LNCaP clone FGC (cell line): ENCODE measurements at regions not wholly inside any gene's neighbourhood (a gene's known extent, or its start where the extent isn't known, plus 50 kb on each side); places are given as distances from the start of the nearest gene placed in this dataset.
"Not testable (repeated sequence)": the region's sequence is repeated elsewhere in the genome, so short reads cannot be mapped to it uniquely, and the experiment has no call there.

Source experiments
- DNase-seq: peaks from one replicate; pipeline ENCODE4 v3.0.0-alpha.2; 2011; ENCODE audit warnings: low read depth
- H3K4me3 ChIP-seq: 2 replicates; pipeline ENCODE4 v1.5.1; 2011; ENCODE audit warnings: mild to moderate bottlenecking, low read depth, low read length, control low read depth
- TF ChIP-seq, protein P1 (sequence below): IDR thresholded peaks from 2 replicates; pipeline ENCODE4 v1.5.1; 2012; ENCODE audit warnings: mild to moderate bottlenecking; ENCODE audit not compliant: control insufficient read depth, insufficient read depth; ENCODE audit errors: extremely low read depth

- TF ChIP-seq, protein P1, sequence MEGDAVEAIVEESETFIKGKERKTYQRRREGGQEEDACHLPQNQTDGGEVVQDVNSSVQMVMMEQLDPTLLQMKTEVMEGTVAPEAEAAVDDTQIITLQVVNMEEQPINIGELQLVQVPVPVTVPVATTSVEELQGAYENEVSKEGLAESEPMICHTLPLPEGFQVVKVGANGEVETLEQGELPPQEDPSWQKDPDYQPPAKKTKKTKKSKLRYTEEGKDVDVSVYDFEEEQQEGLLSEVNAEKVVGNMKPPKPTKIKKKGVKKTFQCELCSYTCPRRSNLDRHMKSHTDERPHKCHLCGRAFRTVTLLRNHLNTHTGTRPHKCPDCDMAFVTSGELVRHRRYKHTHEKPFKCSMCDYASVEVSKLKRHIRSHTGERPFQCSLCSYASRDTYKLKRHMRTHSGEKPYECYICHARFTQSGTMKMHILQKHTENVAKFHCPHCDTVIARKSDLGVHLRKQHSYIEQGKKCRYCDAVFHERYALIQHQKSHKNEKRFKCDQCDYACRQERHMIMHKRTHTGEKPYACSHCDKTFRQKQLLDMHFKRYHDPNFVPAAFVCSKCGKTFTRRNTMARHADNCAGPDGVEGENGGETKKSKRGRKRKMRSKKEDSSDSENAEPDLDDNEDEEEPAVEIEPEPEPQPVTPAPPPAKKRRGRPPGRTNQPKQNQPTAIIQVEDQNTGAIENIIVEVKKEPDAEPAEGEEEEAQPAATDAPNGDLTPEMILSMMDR: no peak
- no peak for DNase-seq
- H3K4me3 ChIP-seq: no peak overlapping the region
Measured at GRCh38 chr1:232351335-232351734, 278.6 kb downstream of the SIPA1L2 start.

DNA sequence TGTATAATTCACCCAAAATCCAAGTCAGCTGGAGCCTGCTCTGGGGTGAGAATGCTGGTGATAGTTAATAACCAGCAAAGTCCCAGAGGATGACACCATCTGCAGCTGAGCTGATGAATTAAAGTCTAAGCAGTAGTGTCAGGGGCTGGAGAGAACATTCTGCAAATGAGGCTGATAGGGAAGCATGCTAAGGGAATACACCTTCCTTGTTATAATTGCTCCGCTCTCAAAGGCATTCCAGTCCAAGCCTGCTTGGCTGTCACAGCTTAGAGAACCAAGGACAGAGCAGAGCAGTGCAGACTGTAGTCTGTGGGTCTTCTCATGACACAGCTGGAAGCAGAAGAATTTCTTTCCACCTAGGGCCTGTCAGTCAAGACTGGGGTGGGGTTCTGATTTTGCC is 283.1 kb downstream of the SIPA1L2 start:
- TF ChIP-seq, protein P1: no peak
- H3K4me3 ChIP-seq: no peak overlapping the region
- no peak for DNase-seq

GRCh38 chr1:232344791-232345399 is 285.0 kb downstream of the SIPA1L2 start:
- no peak for DNase-seq
- H3K4me3 ChIP-seq: no peak overlapping the region
- TF ChIP-seq, protein P1: no peak

- not testable (repeated sequence) for H3K4me3 ChIP-seq, DNase-seq
Measured at GRCh38 chr1:232344186-232344585, 285.7 kb downstream of the SIPA1L2 start.

DNA sequence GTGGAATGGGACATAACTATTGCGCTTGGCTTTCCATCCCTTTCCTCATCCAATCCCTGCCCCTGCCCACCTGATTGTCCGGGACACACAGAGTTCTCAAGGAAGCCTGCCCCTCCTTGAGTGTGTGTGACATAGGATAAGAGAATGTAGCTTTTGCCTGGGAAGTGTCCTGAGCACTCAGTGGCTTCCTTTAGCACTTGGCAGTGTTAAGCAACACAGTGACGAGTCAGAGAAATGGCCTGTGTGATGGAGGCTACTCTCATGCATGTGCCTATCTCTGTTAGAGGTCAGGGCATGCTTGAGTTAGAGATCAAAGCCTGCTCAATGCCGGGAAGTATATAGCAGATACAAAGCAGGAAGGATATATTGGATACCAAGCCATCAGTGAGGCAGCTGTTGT is 289.5 kb downstream of the SIPA1L2 start:
- no peak for DNase-seq
- TF ChIP-seq, protein P1: no peak

GRCh38 chr1:232339073-232339472 is 290.9 kb downstream of the SIPA1L2 start:
- no peak overlapping the region for H3K4me3 ChIP-seq
- TF ChIP-seq, protein P1: no peak
- no peak for DNase-seq

More for the DNA sequence above, 289.5 kb downstream of the SIPA1L2 start:
- no peak overlapping the region for H3K4me3 ChIP-seq

DNA sequence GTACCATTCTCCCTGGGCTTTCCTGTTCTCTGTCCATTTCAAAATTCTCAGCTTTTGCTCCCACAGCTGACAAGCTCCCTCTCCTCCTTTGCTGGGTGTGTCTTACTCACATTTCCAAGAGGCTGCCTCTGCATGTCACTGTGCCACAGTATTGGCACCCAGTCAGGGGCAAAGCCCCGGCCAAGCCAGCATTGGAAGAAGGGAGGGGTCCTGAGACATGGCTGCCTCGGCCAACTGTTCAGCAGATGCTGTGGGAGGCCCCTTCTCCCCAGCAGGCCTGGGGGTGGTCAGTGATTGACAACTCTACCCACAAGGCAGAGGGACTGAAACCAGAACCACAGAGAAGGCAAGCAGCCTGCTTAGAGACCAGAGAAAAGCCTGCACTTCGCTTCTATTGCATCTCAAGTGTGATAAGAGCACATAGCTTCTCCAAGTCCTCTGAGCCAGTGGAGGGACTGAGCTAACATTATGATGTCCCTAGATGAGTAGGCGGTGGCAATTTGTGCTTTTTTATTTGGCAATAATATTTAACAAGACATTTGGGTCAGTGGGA is 294.1 kb downstream of the SIPA1L2 start:
- DNase-seq: no peak
- TF ChIP-seq, protein P1: no peak
- no peak overlapping the region for H3K4me3 ChIP-seq
